Pancreas (tissue), 10 donors: ENCODE measurements at regions not wholly inside any gene's neighbourhood (a gene's known extent, or its start where the extent isn't known, plus 50 kb on each side); places are given as distances from the start of the nearest gene placed in this dataset.
"Not testable (repeated sequence)": the region's sequence is repeated elsewhere in the genome, so short reads cannot be mapped to it uniquely, and the experiment has no call there.

ENCODE experiments used
- ATAC-seq, 4 donors: fragments of 200-7000 bp; cut with Tn5 transposase; one replicate each; pipeline versions ENCODE4 v1.8.0 to v1.9.1; 2020; ENCODE audit warnings: mild to moderate bottlenecking in 4 of 4, moderate library complexity in 4 of 4
- DNase-seq, 6 donors: peaks; one replicate each; pipeline ENCODE4 v3.0.0-alpha.2; 2020
- FAIRE-seq: peaks from 2 replicates; lab custom pipeline; 2012; peaks lifted over from hg19 to GRCh38; lab: Jason Lieb, UNC
- H3K27ac ChIP-seq, 4 donors: fragments of 200-600 bp; sonication (generic); 1 replicate in 3 of 4; 2 replicates in 1 of 4; pipeline versions ENCODE4 v1.5.0 to v1.8.0; 2020
- H3K27me3 ChIP-seq, 4 donors: fragments of 200-600 bp; one replicate each; pipeline ENCODE4 v1.8.0; 2021
- H3K36me3 ChIP-seq, 3 donors: fragments of 200-600 bp; sonication (generic) in 1 of 3; one replicate each; pipeline versions ENCODE4 v1.5.0 to v1.8.0; 2020 to 2021
- H3K4me1 ChIP-seq, 3 donors: fragments of 200-600 bp; one replicate each; pipeline ENCODE4 v1.8.0; 2021
- H3K4me3 ChIP-seq, 4 donors: fragments of 200-600 bp; sonication (generic) in 2 of 4; one replicate each; pipeline versions ENCODE4 v1.5.0 to v1.8.0; 2020 to 2021
- H3K9me3 ChIP-seq, 4 donors: fragments of 200-600 bp; one replicate each; pipeline ENCODE4 v1.8.0; 2021
- WGBS, 2 donors: extraction: QIAGEN DNeasy Blood & Tissue Kit; methylation state at CpG; one replicate each; pipeline ENCODE4 v1.1.7; 2013; 5-methylcytosine and 5-hydroxymethylcytosine counted together
- intact Hi-C, 3 donors: fragments of 100-400 bp; cut with DNase I; formaldehyde crosslinking; loops; one replicate each; pipeline versions ENCODE4 v1.11.1 to v1.14.2; 2022
- TF ChIP-seq, protein P1 (sequence below), 4 donors: fragments of 200-600 bp; sonication (generic) in 3 of 4; IDR thresholded peaks; one replicate each; pipeline versions ENCODE4 v1.5.0 to v1.8.0; 2021; ENCODE audit warnings: antibody characterized with exemption in 4 of 4
- donor health status: healthy with polysubstance abuse.
- donor health status: DM: no; HTN: no; CAD: no; lungs with moderate emphysema.
- donor health status: DM: no; HTN: no; CAD: no.
- donor health status: control.
- donor health status: control.
- donor health status: Bipolar disorder and iron deficiency.
- donor health status: DM: yes; HTN: yes; CAD: no.
- donor health status: DM: no; HTN: no; CAD: no.
- donor health status: DM: no; HTN: no; CAD: no.
- donor health status: DM: yes; HTN: yes; CAD: no.

DNA sequence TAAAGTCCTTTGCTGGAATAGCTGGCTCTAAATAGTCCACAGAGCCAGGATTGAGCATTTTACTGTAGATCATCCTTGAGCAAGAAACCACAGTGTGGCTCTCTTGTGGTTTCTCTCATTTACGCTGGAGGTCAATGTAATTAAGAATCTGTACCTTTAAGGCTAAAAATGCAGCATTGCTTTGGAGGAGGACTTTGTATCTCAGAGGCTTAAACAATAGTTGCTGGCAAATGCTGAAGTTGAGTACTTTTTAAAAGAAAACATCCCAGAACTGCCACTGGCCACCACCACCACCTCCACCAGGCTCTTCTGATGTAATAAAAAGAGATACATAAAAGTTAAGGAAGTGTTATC is 177.3 kb upstream of the ADAMTSL1 start:
- TF ChIP-seq, protein P1, sequence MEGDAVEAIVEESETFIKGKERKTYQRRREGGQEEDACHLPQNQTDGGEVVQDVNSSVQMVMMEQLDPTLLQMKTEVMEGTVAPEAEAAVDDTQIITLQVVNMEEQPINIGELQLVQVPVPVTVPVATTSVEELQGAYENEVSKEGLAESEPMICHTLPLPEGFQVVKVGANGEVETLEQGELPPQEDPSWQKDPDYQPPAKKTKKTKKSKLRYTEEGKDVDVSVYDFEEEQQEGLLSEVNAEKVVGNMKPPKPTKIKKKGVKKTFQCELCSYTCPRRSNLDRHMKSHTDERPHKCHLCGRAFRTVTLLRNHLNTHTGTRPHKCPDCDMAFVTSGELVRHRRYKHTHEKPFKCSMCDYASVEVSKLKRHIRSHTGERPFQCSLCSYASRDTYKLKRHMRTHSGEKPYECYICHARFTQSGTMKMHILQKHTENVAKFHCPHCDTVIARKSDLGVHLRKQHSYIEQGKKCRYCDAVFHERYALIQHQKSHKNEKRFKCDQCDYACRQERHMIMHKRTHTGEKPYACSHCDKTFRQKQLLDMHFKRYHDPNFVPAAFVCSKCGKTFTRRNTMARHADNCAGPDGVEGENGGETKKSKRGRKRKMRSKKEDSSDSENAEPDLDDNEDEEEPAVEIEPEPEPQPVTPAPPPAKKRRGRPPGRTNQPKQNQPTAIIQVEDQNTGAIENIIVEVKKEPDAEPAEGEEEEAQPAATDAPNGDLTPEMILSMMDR (IDR thresholded peaks at IDR 0.05), result no peak
- WGBS, 2 donors, result 77 to 90% methylated on average over 1 of the region's 1 CpG
- no peak overlapping the region for H3K27ac ChIP-seq
- no peaks in the 10 kb centered on the region for H3K4me1 ChIP-seq
- no peak for FAIRE-seq
- ATAC-seq, result no peak
- intact Hi-C loops, result no loop called here
- no peaks in the 10 kb centered on the region for H3K27me3 ChIP-seq
- H3K4me3 ChIP-seq, result no peak overlapping the region
- DNase-seq, result no peak
- no peaks in the 10 kb centered on the region for H3K9me3 ChIP-seq
- no peaks in the 10 kb centered on the region for H3K36me3 ChIP-seq

DNA sequence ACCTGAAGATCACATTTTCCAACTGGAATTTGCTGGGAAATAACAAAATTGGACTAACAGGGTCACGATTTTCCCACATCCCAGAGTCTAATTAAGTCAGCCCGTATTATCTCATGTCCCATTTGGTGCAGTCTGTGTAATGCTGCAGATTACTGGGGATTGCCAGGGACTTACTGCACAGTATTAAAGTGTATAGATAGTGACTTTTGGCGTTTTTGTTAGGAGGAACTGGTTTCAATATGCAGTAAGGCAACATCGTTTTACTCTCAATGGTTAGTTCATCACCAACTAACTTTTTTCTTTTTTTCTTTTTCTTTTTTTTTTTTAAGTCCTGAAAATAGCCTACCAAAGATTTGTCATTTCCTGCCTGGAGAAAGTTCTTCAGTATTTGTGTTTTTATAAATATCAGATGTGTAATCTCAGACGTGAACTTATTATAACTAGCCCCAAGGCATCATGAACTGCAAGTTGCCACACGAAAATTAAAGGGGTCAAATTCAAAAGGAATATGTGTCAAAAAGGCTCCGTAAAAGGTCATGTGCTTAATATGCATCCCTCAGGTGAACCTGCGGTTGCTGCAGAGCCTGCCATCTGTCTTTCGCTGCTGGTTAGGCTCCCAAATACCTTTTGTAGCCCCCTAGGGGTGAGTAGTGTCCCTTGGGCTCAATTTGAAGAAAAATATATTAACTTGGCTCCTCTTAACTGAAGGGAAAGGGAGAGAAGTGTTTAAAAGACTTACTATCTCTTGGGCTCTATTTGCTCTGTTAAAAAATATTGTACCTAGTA is 176.7 kb upstream of the ADAMTSL1 start:
- Histone ChIP-seq H3K36me3 (no peaks in the 10 kb centered on the region), H3K27ac (no peak overlapping the region), H3K27me3 (no peaks in the 10 kb centered on the region), H3K9me3 (no peaks in the 10 kb centered on the region), H3K4me1 (no peaks in the 10 kb centered on the region), H3K4me3 (no peak overlapping the region)
- DNase-seq (no peak), FAIRE-seq (no peak), ATAC-seq (no peak)
- TF ChIP-seq, protein P1 (IDR thresholded peaks at IDR 0.05), result no peak
- WGBS, 2 donors, result 41 to 50% methylated on average over 9 of the region's 9 CpGs
- intact Hi-C loops, result no loop called here

DNA sequence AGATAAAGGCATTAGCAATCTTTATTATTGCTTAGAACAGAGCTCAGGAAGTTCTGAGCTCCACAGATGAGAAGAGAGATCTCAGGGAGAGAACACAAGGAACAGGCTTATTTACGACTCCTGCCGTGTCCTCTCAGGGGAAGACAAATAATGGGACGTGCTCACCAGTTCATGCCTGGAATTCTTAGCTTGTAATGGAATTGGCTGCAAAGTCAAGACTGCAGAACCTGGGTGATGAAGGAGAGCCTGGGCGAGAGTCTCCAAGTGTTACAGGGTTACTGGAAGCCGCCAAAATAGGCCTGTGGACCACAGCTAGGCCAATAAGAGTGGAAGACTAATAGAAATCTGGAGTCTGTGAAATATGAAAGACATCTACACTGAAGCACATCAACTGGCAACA is 174.5 kb upstream of the ADAMTSL1 start:
- 66 to 70% methylated on average over 5 of the region's 5 CpGs for WGBS, 2 donors
- H3K4me1 ChIP-seq, result no peaks in the 10 kb centered on the region
- intact Hi-C loops, result no loop called here

GRCh38 chr9:18305167-18305806 is 168.7 kb upstream of the ADAMTSL1 start:
- H3K36me3 ChIP-seq, FAIRE-seq, H3K4me1 ChIP-seq, H3K4me3 ChIP-seq, intact Hi-C loops, ATAC-seq, H3K27me3 ChIP-seq, DNase-seq, H3K9me3 ChIP-seq, H3K27ac ChIP-seq: not testable (repeated sequence)
- WGBS, 2 donors, result 44 to 46% methylated on average over 10 of the region's 10 CpGs

More for the DNA sequence above, 174.5 kb upstream of the ADAMTSL1 start:
- Histone ChIP-seq H3K27ac (no peak overlapping the region), H3K36me3 (no peaks in the 10 kb centered on the region), H3K4me3 (no peak overlapping the region), H3K27me3 (no peaks in the 10 kb centered on the region), H3K9me3 (no peaks in the 10 kb centered on the region)
- FAIRE-seq, result no peak
- DNase-seq, result no peak
- TF ChIP-seq, protein P1 (IDR thresholded peaks at IDR 0.05), result no peak
- no peak for ATAC-seq

DNA sequence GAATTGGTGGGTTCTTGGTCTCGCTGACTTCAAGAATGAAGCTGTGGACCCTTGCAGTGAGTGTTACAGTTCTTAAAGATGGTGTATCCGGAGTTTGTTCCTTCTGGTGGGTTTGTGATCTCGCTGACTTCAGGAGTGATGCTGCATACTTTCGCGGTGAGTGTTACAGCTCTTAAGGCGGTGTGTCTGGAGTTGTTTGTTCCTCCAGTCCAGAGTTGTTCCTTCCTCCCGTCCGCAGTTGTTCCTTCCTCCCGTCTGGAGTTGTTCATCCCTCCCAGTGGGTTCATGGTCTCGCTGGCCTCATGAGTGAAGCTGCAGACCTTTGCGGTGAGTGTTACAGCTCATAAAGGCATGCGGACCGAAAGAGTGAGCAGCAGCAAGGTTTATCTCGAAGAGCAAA is 159.6 kb upstream of the ADAMTSL1 start:
- intact Hi-C loops, result no loop called here
- Histone ChIP-seq H3K27ac (no peak overlapping the region), H3K4me3 (no peak overlapping the region), H3K4me1 (no peaks in the 10 kb centered on the region), H3K36me3 (no peaks in the 10 kb centered on the region), H3K27me3 (no peaks in the 10 kb centered on the region), H3K9me3 (no peaks in the 10 kb centered on the region)
- ATAC-seq (no peak), FAIRE-seq (no peak), DNase-seq (no peak)
- TF ChIP-seq, protein P1 (IDR thresholded peaks at IDR 0.05), result no peak
- WGBS, 2 donors, result 79 to 85% methylated on average over 14 of the region's 14 CpGs
